Transverse colon (tissue), 4 donors: ENCODE measurements at regions not wholly inside any gene's neighbourhood (a gene's known extent, or its start where the extent isn't known, plus 50 kb on each side); places are given as distances from the start of the nearest gene placed in this dataset.

ENCODE experiments used
- DNase-seq: peaks from one replicate; pipeline ENCODE4 v3.0.0-alpha.2; 2019
- H3K27ac ChIP-seq, 4 donors: fragments of 200-600 bp; sonication (generic); 2 replicates each; pipeline ENCODE4 v1.5.1; 2016 to 2018; ENCODE audit warnings: inconsistent platforms in 4 of 4
- H3K27me3 ChIP-seq: fragments of 200-600 bp; sonication (generic); 2 replicates; pipeline ENCODE4 v1.5.1; 2017; ENCODE audit warnings: inconsistent platforms
- H3K36me3 ChIP-seq, 4 donors: fragments of 200-600 bp; sonication (generic); 2 replicates each; pipeline ENCODE4 v1.5.1; 2017 to 2019; ENCODE audit warnings: inconsistent platforms in 4 of 4
- H3K4me1 ChIP-seq, 4 donors: fragments of 200-600 bp; sonication (generic); 2 replicates each; pipeline ENCODE4 v1.5.1; 2017 to 2020; ENCODE audit warnings: inconsistent platforms in 4 of 4
- H3K4me3 ChIP-seq, 4 donors: fragments of 200-600 bp; sonication (generic); 1 replicate in 1 of 4; 2 replicates in 3 of 4; pipeline versions ENCODE4 v1.5.1 to v1.6.1; 2017 to 2019; ENCODE audit warnings: inconsistent platforms in 4 of 4
- H3K9me3 ChIP-seq, 2 donors: fragments of 200-600 bp; sonication (generic); 2 replicates each; pipeline ENCODE4 v1.5.1; 2017 to 2019; ENCODE audit warnings: inconsistent platforms in 2 of 2
- CTCF ChIP-seq, 5 experiments: fragments of 200-600 bp in 3 of 5; fragments of 450-650 bp in 2 of 5; sonication (generic) in 3 of 5; IDR thresholded peaks; 1 replicate in 2 of 5; 2 replicates in 3 of 5; pipeline ENCODE4 v1.5.1; 2016 to 2017; ENCODE audit warnings: antibody characterized with exemption in 5 of 5, inconsistent platforms in 3 of 5, mild to moderate bottlenecking in 2 of 5, moderate library complexity in 1 of 5
- EP300 ChIP-seq: sonication (generic); formaldehyde crosslinking; IDR thresholded peaks from one replicate; pipeline ENCODE4 v1.6.1; 2017; ENCODE audit warnings: antibody characterized with exemption, low read depth
- POLR2A ChIP-seq: fragments of 450-650 bp; IDR thresholded peaks from one replicate; pipeline ENCODE4 v1.6.1; 2016; ENCODE audit warnings: antibody characterized with exemption, mild to moderate bottlenecking, moderate library complexity
- POLR2AphosphoS5 ChIP-seq, 3 donors: sonication (generic); formaldehyde crosslinking; IDR thresholded peaks; one replicate each; pipeline ENCODE4 v1.6.1; 2016; ENCODE audit warnings: antibody characterized with exemption in 3 of 3
- WGBS, 2 donors: methylation state at CpG; one replicate each; pipeline ENCODE4 v1.1.5; 2018; ENCODE audit warnings: low coverage in 1 of 2; 5-methylcytosine and 5-hydroxymethylcytosine counted together
- in situ Hi-C, 4 donors: fragments of 200-750 bp; cut with MboI; loops; one replicate each; pipeline versions ENCODE4 v1.15.0 to v1.15.1; 2017; ENCODE audit warnings: low sequenced_read_pairs in 3 of 4, low pct_ligation_motif_present in 1 of 4, low pct_unique_long_range_greater_than_20kb in 1 of 4
- intact Hi-C: fragments of 100-400 bp; cut with DNase I; formaldehyde crosslinking; loops from one replicate; pipeline ENCODE4 v1.15.1; 2023; ENCODE audit warnings: low total_unique reads

- H3K4me3 ChIP-seq: no peak overlapping the region
- H3K4me1 ChIP-seq: peaks cover 0 to 11% (median 3%) of the 10 kb centered on the region in 4 donors
- H3K9me3 ChIP-seq: no peaks in the 10 kb centered on the region
- H3K27ac ChIP-seq: no peak overlapping the region
- H3K27me3 ChIP-seq: no peaks in the 10 kb centered on the region
- TF ChIP-seq CTCF (IDR thresholded peaks at IDR 0.05) (no peak), EP300 (no peak), POLR2AphosphoS5 (IDR thresholded peaks at IDR 0.05) (no peak), POLR2A (no peak)
- 67 to 68% methylated on average over 7 of the region's 7 CpGs for WGBS, 2 donors
- in situ Hi-C loops (no loop called here), intact Hi-C loops (no loop called here)
- no peak for DNase-seq
- H3K36me3 ChIP-seq: no peaks in the 10 kb centered on the region
These were observed 106.8 kb upstream of the RFLNA start for GRCh38 chr12:124188084-124188483.

GRCh38 chr12:124188561-124189405 is 106.1 kb upstream of the RFLNA start:
- WGBS, 2 donors: 71 to 92% methylated on average over 6 to 15 of the region's 15 CpGs
- DNase-seq: no peak
- Histone ChIP-seq H3K27ac (no peak overlapping the region), H3K4me1 (peaks cover 0 to 11% (median 3%) of the 10 kb centered on the region in 4 donors), H3K4me3 (no peak overlapping the region), H3K27me3 (no peaks in the 10 kb centered on the region), H3K9me3 (no peaks in the 10 kb centered on the region), H3K36me3 (no peaks in the 10 kb centered on the region)
- TF ChIP-seq CTCF (IDR thresholded peaks at IDR 0.05) (no peak), POLR2AphosphoS5 (IDR thresholded peaks at IDR 0.05) (no peak), EP300 (no peak), POLR2A (no peak)
- in situ Hi-C loops (no loop called here), intact Hi-C loops (no loop called here)

GRCh38 chr12:124190312-124191023 is 104.4 kb upstream of the RFLNA start:
- 84 to 91% methylated on average over 10 to 14 of the region's 14 CpGs for WGBS, 2 donors
- Histone ChIP-seq H3K27ac (no peak overlapping the region), H3K27me3 (no peaks in the 10 kb centered on the region), H3K4me1 (peaks cover 0 to 23% (median 3%) of the 10 kb centered on the region in 4 donors), H3K36me3 (no peaks in the 10 kb centered on the region), H3K4me3 (no peak overlapping the region), H3K9me3 (no peaks in the 10 kb centered on the region)
- intact Hi-C loops: no loop called here
- TF ChIP-seq POLR2AphosphoS5 (IDR thresholded peaks at IDR 0.05) (no peak), POLR2A (no peak), EP300 (no peak), CTCF (IDR thresholded peaks at IDR 0.05) (no peak)
- in situ Hi-C loops: no loop called here
- DNase-seq: no peak

GRCh38 chr12:124191024-124191359 is 103.9 kb upstream of the RFLNA start:
- Histone ChIP-seq H3K9me3 (no peaks in the 10 kb centered on the region), H3K27ac (no peak overlapping the region), H3K4me1 (peaks cover 0 to 23% (median 3%) of the 10 kb centered on the region in 4 donors), H3K4me3 (no peak overlapping the region), H3K27me3 (no peaks in the 10 kb centered on the region), H3K36me3 (no peaks in the 10 kb centered on the region)
- 90% methylated on average over 3 of the region's 3 CpGs; no CpG with 5 or more reads in 1 of the 2 donors for WGBS, 2 donors
- TF ChIP-seq POLR2A: no peak
- TF ChIP-seq EP300: no peak
- no peak for TF ChIP-seq POLR2AphosphoS5 (IDR thresholded peaks at IDR 0.05)
- no peak for TF ChIP-seq CTCF (IDR thresholded peaks at IDR 0.05)
- DNase-seq: no peak
- intact Hi-C loops (no loop called here), in situ Hi-C loops (no loop called here)
